ENCODE measurements at regions not wholly inside any gene's neighbourhood (a gene's known extent, or its start where the extent isn't known, plus 50 kb on each side); places are given as distances from the start of the nearest gene placed in this dataset.
A peak's percentile ranks its signal among the peaks of the same experiment; 100 is the strongest.

DNA sequence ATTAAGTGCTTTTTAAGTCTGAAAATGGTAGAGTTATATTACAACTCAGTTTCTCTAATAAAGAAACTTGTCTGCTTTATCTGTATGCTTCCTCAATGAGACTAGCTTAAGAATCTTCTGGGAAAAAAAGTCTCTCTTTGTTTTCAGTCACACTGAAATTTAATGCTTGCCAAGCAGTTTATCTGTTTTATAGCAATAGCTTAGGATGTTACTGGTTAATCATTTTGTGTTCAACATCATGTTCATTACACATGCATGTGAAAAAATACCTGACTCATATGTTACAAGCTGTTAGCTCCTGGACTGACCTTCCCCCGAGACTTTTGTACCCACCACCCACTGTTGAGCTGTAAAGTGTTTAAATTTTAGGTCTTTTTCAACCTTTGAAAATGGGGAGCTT lies 706.2 kb upstream of the CBLB start:
- intact Hi-C loops (cut with DNase I): no loop called here
- DNase-seq: no peak

DNA sequence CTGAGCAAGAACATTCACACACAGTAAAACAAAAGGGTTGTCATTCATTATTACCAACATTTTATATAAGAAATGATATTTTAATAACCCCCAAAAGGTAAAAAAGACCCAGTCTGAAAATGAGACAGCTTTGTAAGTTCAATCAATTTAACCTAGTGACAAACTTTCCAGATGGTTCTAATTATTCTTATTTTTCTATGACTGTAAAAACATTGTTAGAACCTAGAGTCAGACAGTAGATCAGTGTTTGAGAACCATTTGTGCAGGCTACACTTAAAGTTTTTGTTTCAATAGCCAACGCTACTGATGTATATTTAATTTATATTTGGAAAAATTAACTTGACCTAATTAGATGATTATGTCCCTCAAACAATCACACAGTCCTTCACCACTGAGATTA lies 708.4 kb upstream of the CBLB start:
- no peak for DNase-seq
- intact Hi-C loops (cut with DNase I): no loop called here

DNA sequence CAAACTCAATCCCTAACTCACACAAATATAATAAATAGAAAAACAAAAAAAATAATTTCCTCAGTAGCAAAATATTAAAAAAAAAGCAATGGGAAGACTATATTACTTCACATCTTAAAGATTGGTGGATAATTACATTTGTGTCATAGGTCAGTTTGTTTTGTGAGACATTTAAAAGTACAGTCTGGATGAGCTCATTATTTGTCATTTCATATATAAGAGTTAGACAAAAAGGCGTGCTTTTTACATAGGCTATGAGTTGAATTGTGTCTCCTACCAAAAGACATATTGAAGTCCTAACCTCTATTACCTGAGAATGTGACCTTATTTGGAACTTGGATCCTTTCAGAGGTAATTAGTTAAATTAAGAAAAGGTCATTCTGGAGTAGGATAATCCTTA lies 710.1 kb upstream of the CBLB start:
- no peak for DNase-seq
- intact Hi-C loops (cut with DNase I): no loop called here

DNA sequence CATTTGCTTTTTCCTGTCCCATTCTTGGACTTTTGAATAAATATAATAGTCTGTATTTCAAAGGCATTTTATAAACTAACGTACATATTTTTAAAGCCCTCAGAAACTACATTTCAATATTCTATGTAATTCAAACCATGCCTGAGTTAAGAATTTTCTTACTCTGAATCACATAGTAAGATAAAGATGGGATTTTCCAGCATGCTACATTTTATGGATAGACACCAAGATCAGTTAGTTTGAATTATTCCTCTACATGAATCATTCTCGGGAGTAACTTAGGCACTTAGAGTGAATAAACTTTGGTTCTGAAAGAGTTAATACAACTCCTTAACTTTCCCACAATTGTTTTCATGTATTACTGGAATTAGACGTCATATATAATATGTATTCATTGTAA lies 713.3 kb upstream of the CBLB start:
- DNase-seq: no peak
- intact Hi-C loops (cut with DNase I): no loop called here

DNA sequence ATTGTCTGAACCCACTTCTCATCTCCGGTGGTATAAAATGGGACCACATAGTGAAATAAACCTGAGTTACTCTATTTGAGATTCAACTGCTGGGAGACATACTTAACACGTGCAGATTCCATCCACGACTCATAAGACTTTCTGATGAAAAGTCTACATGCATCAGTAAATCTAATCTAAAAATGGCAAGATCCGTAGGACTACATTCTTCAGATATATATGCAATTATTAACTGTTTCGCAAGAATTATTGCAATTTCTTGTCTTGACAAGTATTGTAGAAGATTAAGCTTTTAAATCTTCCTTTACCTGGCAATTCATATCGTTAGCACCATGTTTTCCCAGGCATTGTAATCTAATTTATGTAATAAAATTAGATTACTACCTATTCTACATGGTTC lies 718.7 kb upstream of the CBLB start:
- intact Hi-C loops (cut with DNase I): no loop called here
- DNase-seq: no peak

DNA sequence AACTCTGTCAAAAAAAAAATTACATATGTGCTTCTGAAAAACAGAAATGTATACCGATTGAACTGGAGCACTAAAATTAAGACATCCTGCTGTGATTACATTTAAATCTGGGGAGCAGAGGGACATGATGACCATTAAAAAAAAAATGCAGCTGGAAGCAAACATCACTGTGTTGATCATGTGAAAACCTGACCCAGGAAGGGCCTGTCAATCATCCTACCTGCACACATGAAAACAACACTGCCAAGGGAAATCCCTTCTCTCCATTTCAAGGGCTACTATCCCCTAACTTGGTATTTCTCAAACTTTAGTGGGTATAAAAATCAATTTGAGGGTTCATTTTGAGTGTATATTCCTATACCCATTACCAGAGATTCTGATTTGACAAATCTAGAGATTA lies 719.9 kb upstream of the CBLB start:
- intact Hi-C loops (cut with DNase I): no loop called here
- no peak for DNase-seq

DNA sequence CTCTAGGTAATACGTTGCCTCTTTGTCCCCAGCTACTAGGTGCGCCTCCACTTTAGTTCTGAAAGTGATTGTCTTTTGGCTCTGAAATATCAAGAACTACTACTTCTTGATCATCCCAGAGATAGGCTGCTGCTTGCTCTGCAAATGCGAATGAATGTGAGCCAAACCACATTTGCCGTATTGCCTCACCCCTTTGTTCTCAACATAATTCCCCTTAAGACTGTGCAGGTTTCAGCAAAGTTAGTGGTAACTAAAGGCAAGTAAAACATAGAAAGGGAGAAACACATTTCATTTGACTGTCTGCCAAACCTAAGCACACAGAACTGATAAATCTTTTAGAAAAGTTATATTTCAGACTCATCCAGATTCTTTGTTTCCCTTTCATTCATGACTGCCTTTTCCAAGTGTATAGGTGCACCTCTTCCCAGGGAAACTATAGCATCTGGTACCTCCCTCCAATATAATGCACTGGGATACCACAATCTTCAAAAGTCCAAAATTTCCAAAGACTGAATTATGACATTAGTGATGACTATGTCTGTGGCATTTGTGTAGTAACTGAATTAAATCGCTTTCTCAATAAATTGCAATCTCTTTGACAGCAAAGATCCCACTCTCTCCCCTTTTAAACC lies 720.6 kb upstream of the CBLB start:
- no peak for DNase-seq
- intact Hi-C loops (cut with DNase I): no loop called here

DNA sequence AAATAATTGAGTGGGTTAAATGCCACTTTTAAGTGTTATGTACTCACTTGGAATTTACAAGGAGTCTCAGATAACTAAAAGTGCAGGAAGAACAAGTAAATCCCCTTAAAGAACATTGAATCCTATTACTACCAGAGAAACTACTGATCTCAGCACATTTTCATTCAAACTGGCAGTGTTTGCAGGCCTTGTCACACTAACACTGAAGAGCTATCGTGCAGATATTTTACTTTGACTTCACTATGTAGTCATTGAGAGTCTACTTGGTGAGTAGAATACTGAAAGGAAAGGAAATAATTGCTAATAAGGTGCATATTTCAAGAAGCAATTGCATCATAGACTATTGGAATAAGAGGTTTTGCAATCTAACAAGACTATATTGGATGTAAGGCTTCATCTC lies 721.4 kb upstream of the CBLB start:
- DNase-seq: peak in 1 of 42 donors; percentile 8
- intact Hi-C loops (cut with DNase I): no loop called here

DNA sequence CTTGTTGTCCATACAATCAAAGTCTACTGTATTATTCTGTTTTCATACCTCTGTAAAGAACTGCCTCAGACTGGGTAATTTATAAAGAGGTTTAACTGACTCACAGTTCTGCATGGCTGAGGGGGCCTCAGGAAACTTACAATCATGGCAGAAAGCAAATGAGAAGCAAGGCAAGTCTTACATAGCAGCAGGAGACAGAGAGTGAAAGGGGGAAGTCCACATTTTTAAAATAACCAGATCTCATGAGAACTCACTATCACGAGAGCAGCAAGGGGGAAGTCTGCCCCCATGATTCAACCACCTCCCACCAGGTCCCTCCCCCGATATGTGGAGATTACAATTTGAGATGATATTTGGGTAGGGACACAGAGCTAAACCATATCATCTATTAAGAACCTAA lies 724.6 kb upstream of the CBLB start:
- DNase-seq: no peak
- intact Hi-C loops (cut with DNase I): no loop called here

DNA sequence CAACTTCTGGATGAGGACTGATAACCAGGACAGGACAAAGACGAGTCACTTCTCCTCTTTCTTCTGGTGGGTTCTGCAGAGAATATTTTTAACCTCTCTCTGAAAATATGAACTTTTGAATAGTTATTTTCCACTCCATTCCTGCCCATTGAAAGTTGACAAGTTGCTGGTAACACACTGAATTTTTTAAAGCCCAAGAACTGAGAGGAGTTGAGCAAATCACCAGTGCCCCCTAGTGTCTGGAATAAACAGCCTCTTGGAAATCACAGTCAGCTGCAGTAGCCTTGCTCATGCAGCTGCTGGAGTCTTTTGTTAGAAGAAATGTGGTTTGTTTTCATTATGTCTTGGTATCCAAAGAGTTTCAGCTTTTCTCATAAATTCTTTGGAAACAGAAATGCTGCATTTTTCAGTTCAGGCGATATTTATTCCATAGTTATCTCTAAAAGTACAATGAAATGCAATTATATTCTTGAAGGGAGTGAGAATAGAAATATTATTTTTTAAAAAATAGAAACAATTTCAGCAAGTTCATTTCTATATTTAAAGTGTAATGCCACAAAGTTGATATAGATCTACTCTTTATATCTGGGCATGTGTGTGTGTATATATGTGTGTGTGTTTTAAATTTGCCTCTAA lies 741.0 kb upstream of the CBLB start:
- intact Hi-C loops (cut with DNase I): loop anchor here (10.0 kb wide), 2 partner anchors 505 to 925 kb away; no protein-coding TSS in a partner anchor
- peak in 40 of 42 donors; percentile 17 to 90 (median 68) for DNase-seq

DNA sequence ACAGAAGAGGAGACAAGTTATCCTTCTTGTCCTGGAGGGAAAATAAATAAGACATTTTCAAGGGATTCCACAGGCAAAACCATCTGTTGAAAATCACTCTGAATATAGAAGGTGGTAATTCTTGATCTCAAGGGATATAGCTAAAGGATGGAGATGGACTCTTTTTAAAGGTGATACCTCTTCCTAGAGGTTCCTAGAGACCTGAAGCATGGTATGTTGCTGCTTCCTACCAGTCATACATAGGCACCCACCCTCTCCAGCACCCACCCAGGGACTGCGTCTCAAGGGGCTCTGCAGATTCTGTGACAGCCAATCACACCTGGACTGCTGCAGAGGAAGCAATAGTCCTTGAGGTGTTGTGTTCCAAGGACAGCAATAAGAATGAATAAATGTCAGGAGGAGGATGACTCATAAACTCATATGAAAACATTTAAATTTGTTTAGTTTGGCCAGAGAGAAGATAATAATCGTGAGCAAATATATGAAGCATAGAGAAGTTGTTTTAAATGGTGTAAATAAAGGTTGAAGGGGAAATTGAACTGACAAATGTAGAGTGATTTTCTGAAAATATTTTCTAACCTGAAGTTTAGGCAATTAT lies 741.6 kb upstream of the CBLB start:
- no peak for DNase-seq
- intact Hi-C loops (cut with DNase I): loop anchor here (10.0 kb wide), 1 partner anchor 504 kb away; no protein-coding TSS in a partner anchor

DNA sequence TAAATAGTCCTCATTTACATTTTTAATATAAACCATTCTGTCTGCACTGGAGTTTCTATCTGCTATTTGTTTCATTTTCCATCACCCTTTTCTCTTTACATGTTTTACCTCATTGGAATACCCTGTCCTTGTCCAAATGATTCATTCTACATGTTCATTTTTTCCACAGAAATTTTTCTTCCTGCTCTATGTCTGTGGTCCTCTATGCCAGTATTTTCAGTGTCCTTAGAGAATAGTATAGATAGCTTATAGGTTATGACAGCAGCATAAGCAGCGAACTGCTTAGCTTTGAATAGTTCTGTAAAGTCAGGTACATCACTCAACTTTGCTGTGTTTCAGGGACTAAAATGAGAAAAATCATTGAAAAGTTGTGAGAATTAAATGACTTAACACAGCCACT lies 742.3 kb upstream of the CBLB start:
- intact Hi-C loops (cut with DNase I): loop anchor here (10.0 kb wide), 1 partner anchor 504 kb away; no protein-coding TSS in a partner anchor
- no peak for DNase-seq

DNA sequence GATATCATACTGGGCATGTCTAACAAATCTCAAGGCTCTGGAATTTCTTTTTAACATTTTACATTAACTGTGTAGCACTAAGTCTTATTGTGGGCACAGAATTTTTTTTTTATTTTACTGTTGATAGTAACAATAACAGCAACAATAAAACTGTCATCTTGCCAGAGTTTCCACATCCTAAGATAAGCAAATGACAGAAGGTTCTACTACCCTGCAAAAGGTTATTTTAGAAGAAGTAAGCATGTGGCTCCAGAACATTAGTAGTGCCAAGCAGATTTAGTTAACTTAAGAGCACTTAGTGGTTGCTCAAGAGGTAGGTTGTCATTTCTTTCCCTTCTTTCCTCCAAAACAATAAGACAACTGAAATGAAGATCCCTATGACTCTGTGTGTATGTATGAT lies 743.0 kb upstream of the CBLB start:
- intact Hi-C loops (cut with DNase I): loop anchor here (10.0 kb wide), 1 partner anchor 503 kb away; no protein-coding TSS in a partner anchor
- DNase-seq: no peak

DNA sequence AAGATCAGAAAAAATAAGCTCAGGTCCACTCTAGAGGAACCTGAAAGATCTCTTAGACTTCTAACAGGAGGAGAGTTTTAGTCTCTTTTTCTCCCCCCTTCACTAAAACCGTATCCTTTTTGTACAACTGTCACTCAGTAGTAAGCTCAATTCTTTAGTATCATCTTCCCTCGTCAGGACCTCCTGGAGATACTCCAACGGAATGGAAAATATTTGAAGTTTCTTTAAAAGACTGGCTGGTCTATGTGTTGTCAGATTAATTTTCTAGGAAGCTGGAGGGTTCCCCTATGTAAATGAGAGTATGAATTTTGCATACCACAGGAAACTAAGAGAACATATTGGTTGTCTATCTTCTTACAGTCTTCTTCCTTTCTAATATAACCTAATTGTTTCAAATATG lies 747.7 kb upstream of the CBLB start:
- DNase-seq: no peak
- intact Hi-C loops (cut with DNase I): loop anchor here (10.0 kb wide), 1 partner anchor 498 kb away; no protein-coding TSS in a partner anchor

DNA sequence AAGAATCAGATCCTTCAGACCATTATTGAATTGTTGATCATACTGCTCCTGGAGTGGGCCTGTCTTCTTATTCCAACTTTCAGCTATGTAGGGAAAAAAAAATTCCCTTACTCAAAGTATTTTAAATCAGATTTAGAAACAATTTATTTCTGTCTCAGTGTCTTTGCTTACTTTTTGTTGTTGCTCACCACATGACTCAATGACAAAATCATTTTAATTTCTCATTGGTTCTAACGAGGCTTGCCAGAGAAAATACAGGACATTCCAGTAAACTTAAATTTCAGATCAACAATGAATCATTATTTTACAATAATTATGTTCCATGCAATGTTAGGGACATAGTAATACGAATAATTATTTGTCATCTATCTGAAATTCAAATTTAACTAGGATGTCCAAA lies 748.5 kb upstream of the CBLB start:
- intact Hi-C loops (cut with DNase I): loop anchor here (10.0 kb wide), 1 partner anchor 498 kb away; no protein-coding TSS in a partner anchor
- no peak for DNase-seq

DNA sequence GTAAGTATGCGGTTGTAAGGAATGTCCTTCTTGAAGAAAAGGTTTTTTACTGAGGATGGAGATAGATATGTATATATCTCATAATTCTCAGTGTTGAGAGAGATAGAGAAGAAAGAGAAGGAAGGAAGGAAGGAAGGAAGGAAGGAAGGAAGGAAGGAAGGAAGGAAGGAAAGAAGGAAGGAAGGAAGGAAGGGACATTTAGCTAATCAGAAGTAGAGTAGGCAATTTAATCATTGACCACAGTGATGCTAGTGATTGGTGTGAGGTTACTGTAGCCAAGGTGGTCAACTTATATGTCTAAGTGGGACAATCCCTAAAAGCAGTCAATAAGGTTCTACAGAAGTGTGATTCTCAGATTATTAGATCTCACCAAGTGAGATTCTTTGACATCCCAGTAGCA lies 751.8 kb upstream of the CBLB start:
- intact Hi-C loops (cut with DNase I): no loop called here
- no peak for DNase-seq

DNA sequence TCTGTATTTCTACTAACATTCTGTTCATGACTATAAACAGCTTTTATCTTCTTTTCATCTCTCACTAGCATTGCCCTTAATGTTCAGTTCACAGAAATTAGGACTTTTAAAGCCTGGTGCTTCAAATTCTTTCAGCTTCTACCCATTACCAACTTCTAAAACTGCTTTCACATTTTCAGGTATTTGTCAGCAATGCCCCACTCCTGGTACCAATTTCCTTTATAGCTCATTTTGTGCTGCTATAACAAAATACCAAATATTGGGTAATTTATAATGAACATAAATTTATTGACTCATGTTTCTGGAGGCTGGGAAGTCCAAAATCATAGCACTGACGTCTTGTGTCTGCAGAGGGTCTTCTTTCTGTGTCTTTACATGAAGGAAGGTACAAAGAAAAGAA lies 753.1 kb upstream of the CCDC54 start:
- intact Hi-C loops (cut with DNase I): no loop called here
- DNase-seq: no peak

DNA sequence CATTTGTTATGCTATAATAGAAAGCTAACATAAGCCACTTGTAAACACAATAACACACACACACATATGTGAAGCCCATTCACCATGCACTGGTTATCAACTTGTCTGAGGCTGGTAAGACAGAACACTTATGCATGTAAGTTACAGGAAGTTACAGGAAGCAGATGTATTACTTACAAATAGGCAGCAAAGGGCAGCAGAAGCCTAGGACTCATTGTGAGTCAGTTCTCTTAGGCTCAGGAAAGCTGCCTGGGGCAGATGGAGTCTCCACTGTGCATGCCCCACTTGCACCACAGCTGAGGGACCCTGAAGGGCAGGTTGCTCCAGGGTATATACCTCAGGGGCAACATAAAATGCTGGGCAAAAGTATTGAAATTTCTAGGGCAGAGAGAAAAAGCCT lies 748.8 kb upstream of the CCDC54 start:
- DNase-seq: no peak
- intact Hi-C loops (cut with DNase I): no loop called here

DNA sequence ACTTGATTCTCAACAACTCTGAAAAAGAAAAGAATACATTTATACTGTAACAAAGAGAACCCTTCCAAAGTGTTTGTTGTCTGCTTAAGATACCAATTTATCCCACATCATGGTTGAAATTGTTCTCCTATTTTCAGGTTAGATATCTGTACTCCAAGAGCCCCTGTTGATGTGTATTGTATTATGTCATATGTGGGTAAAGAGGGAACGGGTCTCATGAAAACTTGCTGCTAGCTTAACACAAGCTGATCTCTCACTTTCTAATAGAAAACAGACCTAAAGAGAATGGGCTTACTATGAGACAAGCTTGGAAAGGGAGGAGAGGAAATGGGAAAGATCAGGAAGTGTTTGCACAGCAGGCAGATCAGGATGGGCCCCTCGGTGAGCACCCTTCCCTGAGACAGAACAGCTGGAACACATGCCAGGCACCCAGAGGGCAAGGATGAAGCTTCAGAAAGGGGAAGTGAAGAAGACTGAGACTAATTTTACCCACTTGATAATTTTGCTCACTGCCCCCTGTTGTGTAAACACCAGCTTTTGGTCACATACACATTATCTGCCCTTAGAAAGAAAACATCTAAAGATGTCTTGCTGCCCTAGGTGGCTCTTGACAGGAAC lies 747.9 kb upstream of the CCDC54 start:
- intact Hi-C loops (cut with DNase I): no loop called here
- DNase-seq: no peak

DNA sequence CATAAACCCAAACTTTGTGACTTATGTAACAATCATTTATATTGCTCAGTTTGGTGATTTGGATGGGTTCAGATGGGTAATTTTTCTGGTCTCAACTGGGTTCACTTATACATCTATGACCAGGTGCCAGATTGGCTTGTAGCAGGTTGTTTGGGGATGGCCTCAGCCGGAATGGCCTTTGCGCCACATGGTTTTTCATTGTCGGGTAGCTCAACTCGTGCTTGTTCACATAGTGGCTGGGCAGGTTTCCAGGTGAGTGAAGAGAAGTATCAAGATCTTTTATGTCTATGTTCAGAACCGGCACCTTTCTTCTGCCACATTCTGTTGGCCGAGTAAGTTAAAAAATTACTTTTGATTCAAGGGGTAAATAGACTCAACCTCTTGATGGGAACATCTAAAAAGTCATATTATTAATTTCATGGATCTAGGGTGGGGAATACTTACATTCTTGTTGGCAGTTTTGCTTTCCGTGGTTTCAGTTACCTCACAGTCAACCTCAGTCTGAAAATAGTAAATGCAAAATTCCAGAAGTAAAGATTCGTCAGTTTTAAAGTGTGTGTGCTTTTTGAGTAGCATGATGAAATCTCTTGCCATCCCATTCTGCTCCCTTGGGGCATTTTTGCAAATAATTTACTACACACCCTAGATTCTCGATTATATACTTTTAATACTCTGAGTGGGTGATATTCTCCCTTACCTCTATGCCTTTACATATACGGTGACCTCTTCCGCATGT lies 745.7 kb upstream of the CCDC54 start:
- no peak for DNase-seq
- intact Hi-C loops (cut with DNase I): no loop called here
